ENCODE measurements at regions not wholly inside any gene's neighbourhood (a gene's known extent, or its start where the extent isn't known, plus 50 kb on each side); places are given as distances from the start of the nearest gene placed in this dataset.

- TF ChIP-seq POLR2A (IDR thresholded peaks at IDR 0.05; ENCODE audit: low read depth, low read length) (no peak), CTCF (IDR thresholded peaks at IDR 0.05; ENCODE audit: extremely low read depth in 1 of 2, insufficient read depth in 1 of 2, low read depth in 1 of 2, low read length in 2 of 2) (no peak), MAX (IDR thresholded peaks at IDR 0.05; ENCODE audit: insufficient read depth, insufficient read length) (no peak), POLR2AphosphoS5 (IDR thresholded peaks at IDR 0.05; ENCODE audit: insufficient read depth, low read depth, low read length) (no peak), MYC (IDR thresholded peaks at IDR 0.05; ENCODE audit: low read depth, low read length) (no peak), EZH2 (IDR thresholded peaks at IDR 0.05; ENCODE audit: borderline replicate concordance, low read depth, low read length, severe bottlenecking) (no peak), GATA2 (IDR thresholded peaks at IDR 0.05; ENCODE audit: insufficient read depth, insufficient read length, low read depth, low read length) (no peak), FOS (IDR thresholded peaks at IDR 0.05; ENCODE audit: borderline replicate concordance, insufficient read depth, low read length) (no peak), JUN (IDR thresholded peaks at IDR 0.05; ENCODE audit: borderline replicate concordance, insufficient read depth, insufficient read length, low read depth) (no peak)
Measured at GRCh38 chr6:87830907-87831306, 128.9 kb upstream of the AKIRIN2 start.
